Fibroblast of skin of back (primary cell): ENCODE measurements at regions not wholly inside any gene's neighbourhood (a gene's known extent, or its start where the extent isn't known, plus 50 kb on each side); places are given as distances from the start of the nearest gene placed in this dataset.

ENCODE experiments used
- DNase-seq: peaks from one replicate; pipeline ENCODE4 v3.0.0-alpha.2; 2013

DNA sequence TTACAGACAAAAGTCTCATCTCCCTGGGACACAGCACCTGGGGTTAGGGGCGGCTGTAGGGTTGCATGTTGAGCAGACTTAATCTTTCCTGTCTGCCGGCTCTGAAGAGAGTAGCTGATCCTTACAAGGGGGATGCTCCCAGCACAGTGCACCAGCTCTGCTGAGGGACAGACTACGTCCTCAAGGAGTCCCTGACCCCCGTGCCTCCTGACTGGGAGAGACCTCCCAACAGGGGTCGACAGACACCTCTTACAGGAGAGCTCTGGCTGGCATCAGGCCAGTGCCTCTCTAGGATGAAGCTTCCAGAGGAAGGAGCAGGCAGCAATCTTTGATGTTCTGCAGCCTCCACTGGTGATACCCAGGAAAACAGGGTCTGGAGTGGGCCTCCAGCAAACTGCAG lies 506.0 kb upstream of the FMR1 start:
- no peak for DNase-seq

DNA sequence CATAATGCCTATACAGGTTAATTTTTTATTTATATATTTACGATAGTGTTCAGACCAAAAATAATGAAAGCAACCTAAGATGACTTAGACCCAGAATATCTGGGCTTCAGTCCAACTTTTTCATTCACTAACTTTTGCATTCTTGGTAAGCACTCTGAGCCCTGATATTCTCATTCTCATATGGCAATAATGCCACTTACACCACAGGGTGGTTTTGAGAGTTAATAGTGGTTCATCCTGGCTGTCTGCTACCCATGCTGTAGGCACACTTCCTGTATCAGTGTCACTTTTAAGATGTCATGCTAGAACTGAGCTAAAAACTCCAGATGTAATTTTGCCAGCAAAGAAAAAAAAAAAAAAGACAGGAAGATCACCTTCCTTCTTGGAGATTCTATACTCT lies 508.7 kb upstream of the FMR1 start:
- no peak for DNase-seq

DNA sequence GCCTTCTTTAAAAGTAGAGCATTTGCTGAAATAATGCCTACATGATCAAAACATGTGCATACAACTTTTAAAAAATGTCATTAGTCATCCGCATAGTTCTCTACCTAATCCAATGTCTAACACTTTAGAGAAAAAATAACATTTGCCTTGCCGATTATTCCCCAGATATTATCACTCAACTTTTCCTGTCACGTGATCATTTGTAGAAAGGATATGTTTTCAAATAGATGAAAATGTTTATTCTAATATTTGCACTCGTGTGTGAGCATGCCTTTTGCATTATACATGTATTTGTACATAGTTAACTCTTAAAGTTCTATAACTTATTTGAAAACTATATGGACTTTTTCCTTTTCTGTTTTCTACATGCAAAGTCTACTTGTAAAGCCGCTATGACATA lies 533.0 kb upstream of the FMR1 start:
- DNase-seq, result peak; percentile 0

DNA sequence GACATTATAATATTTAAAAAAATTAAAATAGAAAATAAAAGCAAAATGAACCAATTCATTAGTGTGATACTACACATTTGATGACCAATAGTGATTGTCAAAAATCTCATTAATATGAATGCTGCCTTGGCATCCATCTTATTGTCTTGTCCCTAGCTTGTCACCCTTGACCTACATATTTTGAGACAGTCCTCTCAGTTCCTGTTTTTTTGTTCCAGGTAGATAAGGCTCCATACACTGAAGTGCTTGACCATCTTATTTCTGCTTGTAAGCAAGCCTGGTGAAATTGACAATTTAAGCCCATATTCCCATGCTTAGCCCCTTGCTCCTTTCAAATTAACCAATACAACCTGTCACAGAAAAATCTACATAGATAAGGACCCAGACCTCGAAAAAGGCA lies 534.0 kb upstream of the FMR1 start:
- no peak for DNase-seq

DNA sequence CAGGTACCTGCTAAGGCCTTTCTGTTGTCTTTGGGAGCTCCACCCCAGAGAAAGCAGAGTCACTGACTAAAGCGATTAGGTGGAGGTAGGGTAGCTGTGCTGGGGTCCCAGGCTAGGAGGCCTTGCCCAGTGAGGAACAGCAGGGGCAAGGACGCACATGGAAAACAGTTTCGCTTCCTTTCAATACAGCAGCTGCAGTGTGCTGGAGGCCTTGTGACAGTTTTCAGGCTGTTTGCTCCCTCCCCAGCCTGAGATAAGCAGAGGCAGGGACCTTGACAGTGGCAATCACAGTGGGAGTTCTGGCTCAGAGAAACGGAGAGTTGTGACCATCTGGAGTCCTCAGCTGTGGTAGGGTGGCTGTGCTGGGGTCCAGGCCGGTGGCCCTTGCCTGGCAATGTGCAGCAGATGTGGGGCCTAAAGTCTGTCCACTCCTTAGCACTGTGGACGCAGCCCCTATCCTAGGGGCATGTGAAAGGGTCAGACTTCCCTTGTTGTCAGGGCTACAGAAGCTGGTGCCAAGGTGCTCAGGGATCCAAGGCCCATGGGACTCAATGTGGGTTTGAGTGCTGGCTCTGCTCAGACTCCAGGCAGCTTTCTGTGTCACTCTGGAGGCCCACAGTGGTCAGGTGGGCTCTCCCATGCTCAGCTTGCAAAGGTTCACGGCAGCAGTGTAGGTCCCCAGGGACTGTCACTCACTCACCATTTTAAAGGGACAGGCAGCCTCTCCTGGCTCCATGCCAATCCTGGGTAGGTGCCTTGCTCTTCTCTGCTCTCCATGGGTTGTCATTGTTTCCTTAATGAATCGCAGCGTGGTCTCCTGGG lies 534.9 kb upstream of the FMR1 start:
- no peak for DNase-seq

- DNase-seq, result no peak
Measured at GRCh38 chrX:147364896-147365295, 546.8 kb upstream of the FMR1 start.

GRCh38 chrX:147351644-147352043 lies 537.1 kb upstream of the CXorf51A start:
- DNase-seq, result no peak

- no peak for DNase-seq
Measured at GRCh38 chrX:147343467-147343866, 528.9 kb upstream of the CXorf51A start.

- no peak for DNase-seq
Measured at GRCh38 chrX:147342197-147342596, 527.7 kb upstream of the CXorf51A start.

GRCh38 chrX:147340947-147341346 lies 526.4 kb upstream of the CXorf51A start:
- DNase-seq, result no peak

DNA sequence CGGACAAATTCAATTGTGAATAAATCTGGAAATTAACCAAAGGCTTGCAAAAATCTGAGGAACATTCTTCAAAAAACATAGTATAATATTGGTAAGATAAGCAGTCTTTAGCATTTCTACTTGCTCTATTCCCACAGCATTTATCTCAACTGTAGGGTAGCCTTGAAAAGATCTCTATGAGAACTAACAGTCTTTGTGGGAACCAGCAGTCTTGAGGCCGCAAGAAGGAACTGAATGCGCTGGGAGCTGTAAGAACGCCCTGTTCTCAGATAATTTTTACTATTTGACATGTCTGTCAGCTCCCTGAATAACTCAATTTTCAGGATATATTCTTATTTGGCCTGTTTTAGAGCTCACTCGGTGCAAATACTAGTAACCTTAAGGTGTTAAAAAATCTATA lies 519.3 kb upstream of the CXorf51A start:
- no peak for DNase-seq

GRCh38 chrX:147322496-147322895 lies 508.0 kb upstream of the CXorf51A start:
- no peak for DNase-seq

- DNase-seq, result no peak
Measured at GRCh38 chrX:147315483-147315882, 500.9 kb upstream of the CXorf51A start.
